ENCODE measurements at regions not wholly inside any gene's neighbourhood (a gene's known extent, or its start where the extent isn't known, plus 50 kb on each side); places are given as distances from the start of the nearest gene placed in this dataset.

DNA sequence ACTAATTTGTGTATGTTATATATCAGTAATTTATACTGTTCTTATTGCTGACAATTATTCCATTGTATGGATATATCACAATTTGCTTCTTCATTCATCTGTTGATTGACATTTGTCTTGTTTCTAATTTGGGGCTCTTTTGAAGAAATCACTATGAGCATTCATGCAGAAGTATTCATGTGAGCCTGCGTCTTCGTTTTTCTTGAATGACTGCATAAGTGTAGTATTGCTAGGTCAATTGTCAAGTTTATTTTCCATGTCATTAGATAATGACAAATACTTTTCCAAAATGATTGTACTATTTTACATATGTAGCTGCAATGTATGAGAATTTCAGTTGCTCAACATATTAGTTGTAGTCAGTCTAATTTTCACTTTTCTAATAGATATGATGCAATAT lies 1796.9 kb downstream of the SLITRK5 start:
- no peak for TF ChIP-seq POLR2A (IDR thresholded peaks at IDR 0.05; ENCODE audit: low read length)
- no peak for TF ChIP-seq POLR2AphosphoS2 (conservative IDR thresholded peaks at IDR 0.05; ENCODE audit: low read length)
- TF ChIP-seq, protein P1, sequence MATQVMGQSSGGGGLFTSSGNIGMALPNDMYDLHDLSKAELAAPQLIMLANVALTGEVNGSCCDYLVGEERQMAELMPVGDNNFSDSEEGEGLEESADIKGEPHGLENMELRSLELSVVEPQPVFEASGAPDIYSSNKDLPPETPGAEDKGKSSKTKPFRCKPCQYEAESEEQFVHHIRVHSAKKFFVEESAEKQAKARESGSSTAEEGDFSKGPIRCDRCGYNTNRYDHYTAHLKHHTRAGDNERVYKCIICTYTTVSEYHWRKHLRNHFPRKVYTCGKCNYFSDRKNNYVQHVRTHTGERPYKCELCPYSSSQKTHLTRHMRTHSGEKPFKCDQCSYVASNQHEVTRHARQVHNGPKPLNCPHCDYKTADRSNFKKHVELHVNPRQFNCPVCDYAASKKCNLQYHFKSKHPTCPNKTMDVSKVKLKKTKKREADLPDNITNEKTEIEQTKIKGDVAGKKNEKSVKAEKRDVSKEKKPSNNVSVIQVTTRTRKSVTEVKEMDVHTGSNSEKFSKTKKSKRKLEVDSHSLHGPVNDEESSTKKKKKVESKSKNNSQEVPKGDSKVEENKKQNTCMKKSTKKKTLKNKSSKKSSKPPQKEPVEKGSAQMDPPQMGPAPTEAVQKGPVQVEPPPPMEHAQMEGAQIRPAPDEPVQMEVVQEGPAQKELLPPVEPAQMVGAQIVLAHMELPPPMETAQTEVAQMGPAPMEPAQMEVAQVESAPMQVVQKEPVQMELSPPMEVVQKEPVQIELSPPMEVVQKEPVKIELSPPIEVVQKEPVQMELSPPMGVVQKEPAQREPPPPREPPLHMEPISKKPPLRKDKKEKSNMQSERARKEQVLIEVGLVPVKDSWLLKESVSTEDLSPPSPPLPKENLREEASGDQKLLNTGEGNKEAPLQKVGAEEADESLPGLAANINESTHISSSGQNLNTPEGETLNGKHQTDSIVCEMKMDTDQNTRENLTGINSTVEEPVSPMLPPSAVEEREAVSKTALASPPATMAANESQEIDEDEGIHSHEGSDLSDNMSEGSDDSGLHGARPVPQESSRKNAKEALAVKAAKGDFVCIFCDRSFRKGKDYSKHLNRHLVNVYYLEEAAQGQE (IDR thresholded peaks at IDR 0.05): no peak
- TF ChIP-seq, protein P2, sequence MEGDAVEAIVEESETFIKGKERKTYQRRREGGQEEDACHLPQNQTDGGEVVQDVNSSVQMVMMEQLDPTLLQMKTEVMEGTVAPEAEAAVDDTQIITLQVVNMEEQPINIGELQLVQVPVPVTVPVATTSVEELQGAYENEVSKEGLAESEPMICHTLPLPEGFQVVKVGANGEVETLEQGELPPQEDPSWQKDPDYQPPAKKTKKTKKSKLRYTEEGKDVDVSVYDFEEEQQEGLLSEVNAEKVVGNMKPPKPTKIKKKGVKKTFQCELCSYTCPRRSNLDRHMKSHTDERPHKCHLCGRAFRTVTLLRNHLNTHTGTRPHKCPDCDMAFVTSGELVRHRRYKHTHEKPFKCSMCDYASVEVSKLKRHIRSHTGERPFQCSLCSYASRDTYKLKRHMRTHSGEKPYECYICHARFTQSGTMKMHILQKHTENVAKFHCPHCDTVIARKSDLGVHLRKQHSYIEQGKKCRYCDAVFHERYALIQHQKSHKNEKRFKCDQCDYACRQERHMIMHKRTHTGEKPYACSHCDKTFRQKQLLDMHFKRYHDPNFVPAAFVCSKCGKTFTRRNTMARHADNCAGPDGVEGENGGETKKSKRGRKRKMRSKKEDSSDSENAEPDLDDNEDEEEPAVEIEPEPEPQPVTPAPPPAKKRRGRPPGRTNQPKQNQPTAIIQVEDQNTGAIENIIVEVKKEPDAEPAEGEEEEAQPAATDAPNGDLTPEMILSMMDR (IDR thresholded peaks at IDR 0.05): no peak
